HG03439 (cell line): ENCODE measurements at regions not wholly inside any gene's neighbourhood (a gene's known extent, or its start where the extent isn't known, plus 50 kb on each side); places are given as distances from the start of the nearest gene placed in this dataset.
"Not testable (repeated sequence)": the region's sequence is repeated elsewhere in the genome, so short reads cannot be mapped to it uniquely, and the experiment has no call there.

Experiments used
- ATAC-seq: cut with Tn5 transposase; IDR thresholded peaks from one replicate; pipeline ENCODE4 v1.9.1; 2021; ENCODE audit warnings: mild to moderate bottlenecking, moderate library complexity; ENCODE audit not compliant: unreplicated experiment

DNA sequence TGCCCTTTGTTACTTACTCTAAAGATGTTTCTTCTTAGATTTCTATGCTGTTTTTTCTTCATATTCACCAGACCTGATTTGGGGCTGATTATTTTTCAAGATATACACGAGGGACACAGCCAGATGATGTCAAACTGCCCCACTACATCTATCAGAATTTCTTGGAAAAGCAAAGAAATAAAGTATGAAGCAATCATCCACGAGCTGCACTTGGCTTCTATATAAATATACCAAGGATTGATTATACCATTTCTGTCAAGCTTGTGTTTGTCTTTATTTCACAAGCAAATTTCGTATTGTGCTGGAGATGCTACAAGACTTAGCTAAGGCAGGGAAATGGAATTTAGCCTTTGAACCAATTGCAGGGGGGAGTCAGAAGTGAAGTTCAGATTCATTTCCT, 715.1 kb upstream of the NR2F2 start:
- ATAC-seq: no peak

- ATAC-seq: no peak
Measured at GRCh38 chr15:95616306-95616705, 714.2 kb upstream of the NR2F2 start.

GRCh38 chr15:95620934-95621579, 709.4 kb upstream of the NR2F2 start:
- ATAC-seq: no peak

GRCh38 chr15:95622843-95623242, 707.7 kb upstream of the NR2F2 start:
- no peak for ATAC-seq

- ATAC-seq: no peak
Measured at GRCh38 chr15:95624100-95624499, 706.4 kb upstream of the NR2F2 start.

GRCh38 chr15:95624616-95625361, 705.7 kb upstream of the NR2F2 start:
- ATAC-seq: no peak

DNA sequence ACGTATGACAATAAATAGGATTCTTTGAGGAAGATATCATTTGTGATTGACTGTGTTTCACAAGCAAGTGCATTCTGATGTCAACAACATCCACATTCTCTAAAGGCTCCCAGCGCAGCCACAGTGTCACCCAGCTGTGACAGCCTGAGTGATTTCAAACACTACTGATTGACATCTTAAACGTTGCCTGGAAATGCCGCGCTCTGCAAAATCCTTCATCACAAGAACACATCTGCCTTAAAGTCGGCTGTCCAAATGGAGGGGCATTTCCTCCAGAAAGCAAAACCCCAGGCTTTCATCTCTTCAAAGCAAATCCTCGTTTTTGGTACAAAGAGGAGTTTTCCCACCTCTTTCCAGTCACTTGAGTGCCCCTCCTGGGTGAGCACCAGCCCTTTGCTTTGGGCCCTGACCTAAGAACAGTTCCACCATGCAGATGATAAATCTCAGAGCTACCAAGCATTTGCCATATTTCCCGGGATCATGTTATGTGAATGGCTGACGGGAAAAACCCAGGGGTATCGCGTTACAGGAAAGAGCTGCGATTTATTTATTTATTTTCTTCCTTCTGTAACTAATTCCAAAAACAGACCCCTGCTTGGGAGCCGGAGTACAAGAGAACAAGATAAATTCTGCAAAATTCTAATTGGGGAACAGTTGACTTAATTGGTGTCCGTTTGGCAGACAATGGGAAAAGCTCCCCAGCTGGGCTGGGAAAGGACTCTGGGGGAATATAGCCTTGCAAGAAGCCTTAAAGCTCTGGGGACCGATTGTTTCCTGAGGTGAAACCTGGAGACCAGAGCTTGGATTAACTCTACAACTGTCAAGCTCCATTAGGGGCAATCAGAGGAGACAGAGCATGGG, 703.8 kb upstream of the NR2F2 start:
- ATAC-seq: no peak

DNA sequence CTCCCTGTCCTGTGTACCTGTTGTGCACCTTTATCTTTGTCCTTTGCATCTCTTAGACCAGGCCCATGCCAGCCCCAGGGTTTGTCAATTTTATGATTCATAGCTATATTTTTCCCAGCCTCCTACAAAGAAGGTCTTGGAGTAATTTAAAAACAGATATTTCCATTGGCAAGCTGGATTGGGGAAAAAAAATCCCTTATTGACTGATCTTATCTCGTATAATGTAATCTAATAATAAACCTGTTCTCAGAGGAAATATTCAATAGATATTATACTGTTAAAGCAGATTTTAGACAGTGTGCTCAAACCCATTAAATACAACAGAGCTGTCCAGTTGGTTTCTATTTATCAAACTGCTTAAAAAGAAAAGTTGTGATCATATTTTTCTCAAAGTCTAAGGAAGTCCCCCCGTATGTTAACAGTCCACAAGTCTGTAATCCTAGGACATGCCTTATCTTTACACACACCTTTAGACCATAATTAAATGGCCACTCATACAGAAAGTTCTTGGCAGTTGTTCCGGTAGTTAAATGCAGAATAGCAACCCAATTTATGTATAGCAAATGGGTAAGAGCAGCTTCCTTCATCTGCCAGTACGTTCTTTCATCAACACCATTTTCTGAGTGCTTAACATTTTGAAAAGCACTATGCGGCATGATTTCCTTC, 700.9 kb upstream of the NR2F2 start:
- ATAC-seq: no peak

- no peak for ATAC-seq
Measured at GRCh38 chr15:95630683-95631082, 699.8 kb upstream of the NR2F2 start.

DNA sequence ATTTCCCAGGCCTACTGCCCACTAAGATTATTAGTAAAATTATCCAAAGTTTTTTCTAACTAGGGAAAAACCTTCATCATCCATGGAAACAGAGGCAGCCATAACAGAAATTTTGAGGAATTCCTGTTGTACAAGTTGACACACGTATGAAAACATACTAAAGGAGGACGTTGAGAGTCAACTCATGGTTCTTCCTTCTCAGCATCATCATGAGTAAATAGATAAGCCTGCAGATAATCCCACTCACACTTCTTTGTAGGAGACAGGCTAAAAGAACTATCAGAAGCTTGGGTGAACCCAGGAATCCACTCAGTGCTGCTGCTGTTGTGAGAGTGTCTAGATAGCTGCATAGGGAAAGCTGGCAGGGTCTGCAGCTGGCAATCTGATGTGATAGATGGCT, 694.8 kb upstream of the NR2F2 start:
- ATAC-seq: no peak

- ATAC-seq: no peak
Measured at GRCh38 chr15:95636107-95636506, 694.4 kb upstream of the NR2F2 start.

DNA sequence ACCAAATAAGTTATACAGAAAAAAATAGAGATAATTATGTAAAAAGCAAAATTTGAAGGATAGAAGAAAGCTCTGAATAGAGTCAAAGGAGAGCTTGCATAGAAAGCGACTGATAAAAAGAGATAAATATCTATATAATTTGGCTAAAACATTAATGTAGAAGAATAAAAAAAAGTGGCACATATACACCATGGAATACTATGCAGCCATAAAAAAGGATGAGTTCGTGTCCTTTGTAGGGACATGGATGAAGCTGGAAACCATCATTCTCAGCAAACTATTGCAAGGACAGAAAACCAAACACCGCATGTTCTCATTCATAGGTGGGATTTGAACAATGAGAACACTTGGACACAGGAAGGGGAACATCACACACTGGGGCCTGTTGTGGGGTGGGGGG, 693.3 kb upstream of the NR2F2 start:
- ATAC-seq: not testable (repeated sequence)

GRCh38 chr15:95639208-95639607, 691.3 kb upstream of the NR2F2 start:
- ATAC-seq: no peak

DNA sequence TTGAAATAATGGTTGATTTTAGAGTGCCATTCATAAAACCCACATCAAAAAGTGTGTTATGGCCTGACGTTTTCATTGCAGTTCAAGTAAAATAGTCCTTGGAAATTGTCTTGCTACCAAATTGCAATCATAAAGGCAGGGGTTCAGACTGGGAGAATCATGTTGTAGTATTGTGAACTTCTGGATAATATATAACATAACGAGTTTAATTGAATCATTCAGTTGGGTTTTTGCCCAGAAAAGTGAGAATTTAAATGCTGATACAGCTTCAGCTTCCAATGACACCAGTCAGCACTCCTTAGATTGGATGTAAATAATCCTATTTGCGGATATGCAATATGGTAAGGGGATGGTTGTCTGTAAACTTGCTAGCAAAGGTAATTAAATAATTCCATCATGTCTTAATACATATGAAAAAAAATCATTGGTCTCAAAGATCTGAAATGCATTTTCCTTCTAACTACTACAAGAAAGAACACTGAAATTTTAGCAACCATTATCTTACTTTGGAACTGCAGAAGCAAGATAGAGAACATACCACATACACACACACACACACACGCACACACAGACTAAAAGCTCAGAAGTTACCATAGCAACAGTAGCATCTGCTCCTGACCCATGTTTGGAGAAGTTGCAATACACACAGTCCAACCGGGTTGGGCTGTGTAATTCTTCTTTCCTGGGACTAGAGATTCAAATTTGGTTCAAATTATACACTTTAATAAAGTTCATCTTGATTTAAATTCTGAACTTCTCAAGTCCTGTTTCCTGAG, 686.2 kb upstream of the NR2F2 start:
- ATAC-seq: no peak

DNA sequence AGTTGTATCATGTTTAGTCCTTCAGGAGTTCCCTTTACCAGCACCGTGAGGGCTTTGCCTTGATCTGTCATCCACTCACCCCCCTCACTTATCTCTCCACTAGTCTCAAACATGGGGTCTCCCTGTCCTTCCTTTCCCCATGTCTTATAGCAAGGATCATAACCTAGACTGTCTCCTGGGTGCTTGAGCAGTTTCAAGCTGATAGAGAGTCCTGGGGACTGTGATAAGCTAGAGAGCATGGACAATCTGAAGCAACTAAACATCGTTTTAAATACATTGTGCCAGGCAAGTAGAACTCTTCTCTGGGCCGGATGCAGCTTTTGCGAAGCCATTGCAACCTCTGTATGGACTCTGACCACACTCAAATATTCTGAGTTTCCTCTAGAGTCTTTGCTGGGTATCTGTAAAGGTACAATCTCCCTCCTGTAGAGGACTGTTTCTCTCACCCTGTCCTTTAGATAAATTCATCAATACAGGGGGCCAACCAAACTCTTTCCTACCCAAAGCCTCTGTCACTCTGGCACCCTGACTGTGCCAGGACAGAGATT, 684.6 kb upstream of the NR2F2 start:
- no peak for ATAC-seq

DNA sequence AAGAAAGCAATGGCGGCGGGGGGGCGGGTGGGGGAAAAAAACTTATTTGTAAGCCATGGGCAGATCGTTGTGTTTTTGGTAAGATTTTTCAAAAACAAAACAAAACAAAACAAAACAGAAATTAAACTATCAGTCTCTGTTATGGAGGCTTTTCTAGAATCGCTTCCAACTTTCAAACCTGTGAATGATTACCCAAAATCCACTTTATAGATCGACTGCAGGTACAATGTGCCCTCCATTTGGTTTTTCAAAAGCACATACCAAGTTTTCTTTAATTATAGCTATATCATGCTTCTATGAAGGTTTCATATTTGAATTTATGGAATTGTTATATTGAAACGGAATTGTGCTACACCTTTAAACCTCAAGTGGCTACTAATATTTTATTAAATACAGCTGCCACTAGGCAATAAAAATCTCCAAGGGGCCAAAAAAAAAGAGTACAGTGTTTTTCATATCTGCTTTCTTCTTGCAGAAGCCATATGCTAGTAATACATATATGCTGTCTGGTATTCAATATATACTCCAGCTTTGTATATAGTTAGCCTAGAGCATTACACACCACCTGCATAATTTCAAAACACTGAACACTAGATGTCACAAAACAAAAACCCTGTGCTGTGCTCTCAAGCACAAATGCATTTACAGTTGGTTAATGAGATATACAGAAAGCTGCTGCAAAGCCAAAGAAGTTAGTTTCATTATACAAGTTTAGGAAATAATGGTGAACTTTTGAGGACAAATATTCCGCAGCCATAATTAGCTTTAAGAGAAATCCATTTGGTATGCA, 683.8 kb upstream of the NR2F2 start:
- ATAC-seq: no peak

DNA sequence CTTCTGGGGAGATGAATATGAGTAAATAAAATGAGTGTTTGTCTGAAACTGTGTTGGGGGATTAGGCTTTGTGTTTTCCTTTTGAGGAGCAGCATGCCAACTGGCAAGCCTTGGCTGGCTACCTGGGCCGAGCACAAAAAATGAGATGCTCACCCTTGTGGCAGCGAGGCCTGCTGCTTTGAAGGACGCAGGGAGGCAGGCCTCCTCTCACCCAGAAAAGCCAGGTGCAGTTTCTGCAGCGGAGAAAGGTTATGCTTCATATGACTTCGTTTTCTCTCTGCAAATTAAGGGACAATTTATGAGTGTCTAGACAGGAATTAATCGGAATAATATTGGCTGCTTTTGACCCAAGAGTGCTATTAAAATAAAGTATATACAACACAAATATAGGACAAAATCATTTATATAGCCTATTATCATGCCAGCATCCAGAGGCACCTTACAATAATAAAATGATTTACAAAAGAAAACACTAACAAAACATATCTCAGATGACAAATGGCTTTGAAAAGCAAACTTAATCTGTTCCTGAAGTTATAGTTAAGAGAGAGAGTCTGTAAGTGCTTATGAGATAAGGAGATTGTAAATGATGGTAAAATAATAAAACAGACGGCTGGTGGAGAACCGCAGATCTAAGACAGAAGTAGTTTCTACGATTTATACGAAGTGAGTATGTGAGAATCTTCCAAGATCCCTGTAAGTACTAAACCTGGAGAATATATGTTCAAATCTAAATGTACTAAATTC, 682.8 kb upstream of the NR2F2 start:
- ATAC-seq: no peak

GRCh38 chr15:95653361-95653805, 677.1 kb upstream of the NR2F2 start:
- ATAC-seq: no peak
